Transverse colon (tissue), 4 donors: ENCODE measurements at regions not wholly inside any gene's neighbourhood (a gene's known extent, or its start where the extent isn't known, plus 50 kb on each side); places are given as distances from the start of the nearest gene placed in this dataset.

Experiments used
- EP300 ChIP-seq: sonication (generic); formaldehyde crosslinking; IDR thresholded peaks from one replicate; pipeline ENCODE4 v1.6.1; 2017; ENCODE audit warnings: antibody characterized with exemption, low read depth
- POLR2A ChIP-seq: fragments of 450-650 bp; IDR thresholded peaks from one replicate; pipeline ENCODE4 v1.6.1; 2016; ENCODE audit warnings: antibody characterized with exemption, mild to moderate bottlenecking, moderate library complexity
- POLR2AphosphoS5 ChIP-seq, 3 donors: sonication (generic); formaldehyde crosslinking; IDR thresholded peaks; one replicate each; pipeline ENCODE4 v1.6.1; 2016; ENCODE audit warnings: antibody characterized with exemption in 3 of 3
- TF ChIP-seq, protein P1 (sequence below), 5 experiments: fragments of 200-600 bp in 3 of 5; fragments of 450-650 bp in 2 of 5; sonication (generic) in 3 of 5; IDR thresholded peaks; 1 replicate in 2 of 5; 2 replicates in 3 of 5; pipeline ENCODE4 v1.5.1; 2016 to 2017; ENCODE audit warnings: antibody characterized with exemption in 5 of 5, inconsistent platforms in 3 of 5, mild to moderate bottlenecking in 2 of 5, moderate library complexity in 1 of 5

GRCh38 chr13:112182251-112182650 is 115.3 kb downstream of the SOX1 start:
- TF ChIP-seq, protein P1, sequence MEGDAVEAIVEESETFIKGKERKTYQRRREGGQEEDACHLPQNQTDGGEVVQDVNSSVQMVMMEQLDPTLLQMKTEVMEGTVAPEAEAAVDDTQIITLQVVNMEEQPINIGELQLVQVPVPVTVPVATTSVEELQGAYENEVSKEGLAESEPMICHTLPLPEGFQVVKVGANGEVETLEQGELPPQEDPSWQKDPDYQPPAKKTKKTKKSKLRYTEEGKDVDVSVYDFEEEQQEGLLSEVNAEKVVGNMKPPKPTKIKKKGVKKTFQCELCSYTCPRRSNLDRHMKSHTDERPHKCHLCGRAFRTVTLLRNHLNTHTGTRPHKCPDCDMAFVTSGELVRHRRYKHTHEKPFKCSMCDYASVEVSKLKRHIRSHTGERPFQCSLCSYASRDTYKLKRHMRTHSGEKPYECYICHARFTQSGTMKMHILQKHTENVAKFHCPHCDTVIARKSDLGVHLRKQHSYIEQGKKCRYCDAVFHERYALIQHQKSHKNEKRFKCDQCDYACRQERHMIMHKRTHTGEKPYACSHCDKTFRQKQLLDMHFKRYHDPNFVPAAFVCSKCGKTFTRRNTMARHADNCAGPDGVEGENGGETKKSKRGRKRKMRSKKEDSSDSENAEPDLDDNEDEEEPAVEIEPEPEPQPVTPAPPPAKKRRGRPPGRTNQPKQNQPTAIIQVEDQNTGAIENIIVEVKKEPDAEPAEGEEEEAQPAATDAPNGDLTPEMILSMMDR (IDR thresholded peaks at IDR 0.05) = no peak
- no peak for TF ChIP-seq POLR2A
- TF ChIP-seq EP300 = no peak
- no peak for TF ChIP-seq POLR2AphosphoS5 (IDR thresholded peaks at IDR 0.05)
